GM18511 (cell line): ENCODE measurements at regions not wholly inside any gene's neighbourhood (a gene's known extent, or its start where the extent isn't known, plus 50 kb on each side); places are given as distances from the start of the nearest gene placed in this dataset.

ENCODE experiments used
- ATAC-seq: cut with Tn5 transposase; IDR thresholded peaks from one replicate; pipeline ENCODE4 v1.9.1; 2021; ENCODE audit warnings: mild to moderate bottlenecking, moderate library complexity; ENCODE audit not compliant: unreplicated experiment

DNA sequence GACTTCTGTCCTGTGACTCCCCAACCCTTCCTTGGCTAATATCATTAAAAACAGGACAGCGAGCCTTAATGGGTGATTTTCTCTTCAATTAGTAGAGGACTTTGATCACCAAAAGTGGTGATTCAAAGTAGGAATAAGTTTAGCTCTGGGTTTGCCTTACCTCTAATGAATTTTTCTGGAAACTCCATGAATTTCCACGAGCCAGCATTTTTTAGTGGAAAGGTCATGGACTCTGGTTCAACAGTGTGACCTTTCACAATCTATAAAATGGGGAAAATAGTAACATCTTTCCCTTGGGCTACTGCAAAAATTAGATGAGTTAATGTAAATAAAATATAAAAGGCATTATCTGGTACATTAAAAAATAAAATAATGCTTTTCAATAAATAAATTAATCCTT lies 417.8 kb upstream of the NR2F2 start:
- ATAC-seq: no peak

DNA sequence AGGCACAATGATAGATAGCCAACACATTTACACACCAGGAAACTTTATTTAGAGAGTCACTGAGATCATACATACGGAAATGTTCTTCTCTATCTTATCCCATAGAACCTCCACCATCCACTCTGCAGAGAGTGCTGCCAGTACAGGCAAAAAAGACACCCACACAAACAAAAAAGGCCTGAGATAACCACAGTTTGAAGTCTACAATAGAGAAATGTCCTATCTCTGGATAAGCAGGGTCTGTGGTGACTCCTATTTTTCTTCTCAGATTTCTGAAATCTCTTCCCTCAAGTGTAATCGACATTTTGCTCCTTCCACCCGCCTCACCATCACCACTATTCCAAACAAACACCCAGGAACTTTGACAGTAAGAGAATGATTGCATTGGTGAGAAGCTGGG lies 413.9 kb upstream of the NR2F2 start:
- ATAC-seq: no peak

DNA sequence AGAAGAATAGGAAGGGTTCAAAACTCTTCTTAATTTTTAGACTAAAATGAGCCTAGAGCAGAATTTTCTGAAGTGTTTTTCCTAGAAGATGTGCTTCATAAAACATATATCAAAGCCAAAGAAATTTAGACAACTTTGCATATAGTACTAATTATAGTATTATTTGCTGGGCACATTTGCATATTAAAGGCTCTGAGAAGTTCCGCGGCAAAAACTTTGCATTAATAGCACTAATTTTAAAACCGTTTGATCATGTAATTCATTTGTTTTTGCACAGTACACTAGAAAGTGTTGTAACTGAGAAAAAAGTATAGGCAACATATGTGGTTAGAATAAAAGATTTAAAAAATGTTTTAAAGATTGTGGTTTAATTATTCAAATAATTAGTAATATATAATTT lies 412.0 kb upstream of the NR2F2 start:
- no peak for ATAC-seq

DNA sequence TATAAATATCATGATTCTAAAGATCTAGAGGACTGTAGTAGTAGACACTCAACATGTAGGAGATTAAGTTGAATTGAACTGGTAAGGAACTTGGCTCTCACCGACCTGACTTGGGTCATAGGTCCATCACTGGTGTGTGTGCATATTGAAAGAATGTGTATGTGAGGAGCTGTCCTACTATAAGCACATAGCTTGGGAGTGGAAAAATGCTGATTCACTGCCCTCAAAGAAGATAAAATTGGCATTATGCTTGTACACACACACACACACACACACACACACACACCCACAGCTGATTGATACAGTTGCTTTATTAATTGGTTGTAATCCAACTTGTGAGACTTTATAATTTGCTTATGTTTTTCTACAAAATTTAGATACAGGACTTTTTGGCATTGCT lies 411.0 kb upstream of the NR2F2 start:
- ATAC-seq: no peak

DNA sequence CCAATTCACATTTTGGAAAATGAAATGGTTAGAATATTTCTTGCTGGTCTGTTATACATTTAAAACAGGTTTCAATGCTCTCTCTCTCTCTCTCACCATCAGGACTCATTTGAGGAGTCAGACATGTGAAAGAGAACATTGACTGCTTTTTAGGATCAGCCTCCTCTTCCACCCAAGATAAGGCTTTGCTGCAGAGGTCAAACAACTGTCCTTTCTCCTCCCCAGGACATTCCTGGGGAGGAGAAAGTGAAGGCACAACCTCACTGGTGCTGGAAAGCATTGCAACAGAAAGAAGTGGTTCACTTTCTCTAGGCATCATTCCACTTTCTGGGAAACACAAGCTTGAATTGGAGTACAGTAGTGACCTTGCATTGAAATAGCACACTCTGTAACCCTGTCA lies 409.1 kb upstream of the NR2F2 start:
- no peak for ATAC-seq

DNA sequence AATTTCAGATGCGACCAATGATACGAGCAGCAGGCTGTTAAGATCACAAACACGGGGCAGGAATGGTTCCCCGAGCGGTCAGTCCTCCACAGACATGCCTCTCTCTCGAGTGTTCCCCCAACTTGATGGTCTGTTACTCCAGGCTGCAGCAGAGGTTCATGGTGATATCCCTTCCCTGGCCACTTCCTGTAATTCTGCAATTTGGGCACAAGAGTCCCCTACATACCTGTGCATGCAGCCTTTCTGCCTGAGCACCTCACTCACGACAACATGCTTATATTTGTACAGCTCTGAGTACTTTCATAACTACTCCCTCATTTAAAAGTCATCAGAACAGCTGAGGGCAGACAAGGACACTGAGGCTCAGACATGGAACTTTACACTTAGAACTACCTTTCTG lies 408.1 kb upstream of the NR2F2 start:
- ATAC-seq: no peak

DNA sequence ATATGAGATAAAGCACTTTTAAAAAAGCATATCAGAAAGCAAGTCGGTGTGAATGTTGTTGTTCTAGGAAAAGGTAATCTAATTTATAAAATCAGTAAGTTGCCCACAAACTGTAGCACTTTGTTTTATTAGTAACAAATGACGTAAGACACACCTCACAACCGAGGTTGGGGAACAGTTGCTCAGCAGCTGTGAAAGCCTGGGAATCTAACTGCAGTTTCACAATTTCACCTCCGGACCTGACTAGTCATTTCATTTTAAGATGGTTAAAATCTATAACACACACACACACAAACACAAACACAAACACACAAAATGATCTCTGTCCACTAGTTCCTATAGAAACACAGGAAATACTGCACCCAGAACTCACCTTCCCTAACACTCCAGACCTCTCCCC lies 406.7 kb upstream of the NR2F2 start:
- ATAC-seq: no peak

DNA sequence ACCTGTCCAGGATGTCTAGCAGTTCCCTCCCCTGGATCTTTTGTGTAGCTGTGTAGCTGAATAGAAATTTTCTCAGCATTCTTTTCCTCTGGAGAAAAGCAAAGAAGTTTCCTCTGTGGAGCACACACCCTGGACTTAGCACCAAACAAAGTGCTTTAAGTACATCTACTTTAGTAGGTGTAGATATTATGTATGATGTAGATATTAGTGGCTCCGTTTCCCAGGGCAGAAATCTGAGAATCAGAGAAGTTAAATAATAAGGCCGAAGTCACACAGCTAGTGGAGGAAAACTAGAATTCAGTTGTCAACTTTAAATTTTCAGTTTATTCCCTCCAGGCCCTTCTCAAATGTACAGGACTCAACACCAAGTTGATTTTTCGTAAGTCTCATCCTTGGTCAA lies 401.7 kb upstream of the NR2F2 start:
- no peak for ATAC-seq

DNA sequence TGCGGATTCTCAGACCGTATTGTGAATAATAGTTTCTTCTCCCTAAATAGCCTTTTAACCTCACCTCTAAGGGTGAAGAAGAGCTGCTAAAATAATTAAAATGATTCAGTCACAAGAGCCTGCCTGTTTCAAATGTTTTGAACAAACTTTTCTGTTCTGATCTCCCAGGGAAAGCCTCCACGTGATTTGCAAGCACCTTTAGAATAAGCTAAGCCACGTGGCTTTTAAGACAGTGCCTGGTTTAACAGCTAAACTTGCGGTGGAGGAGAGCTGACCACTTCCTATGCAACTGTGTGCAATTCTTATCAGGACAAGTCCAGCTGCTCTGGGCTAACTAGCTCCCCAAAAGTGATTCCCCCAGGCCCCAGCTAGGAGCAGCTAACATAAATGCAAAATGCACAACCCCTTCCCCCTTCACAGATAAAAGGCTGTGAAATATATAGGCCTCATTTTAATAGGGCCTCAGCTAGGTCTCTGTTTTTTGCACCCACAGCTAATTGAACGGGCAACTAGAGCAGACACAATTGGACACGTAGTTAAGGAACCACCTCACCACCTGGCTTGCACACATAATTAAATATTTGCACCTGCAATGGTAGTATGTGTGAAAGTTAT lies 401.2 kb upstream of the NR2F2 start:
- ATAC-seq: peak; percentile 79

DNA sequence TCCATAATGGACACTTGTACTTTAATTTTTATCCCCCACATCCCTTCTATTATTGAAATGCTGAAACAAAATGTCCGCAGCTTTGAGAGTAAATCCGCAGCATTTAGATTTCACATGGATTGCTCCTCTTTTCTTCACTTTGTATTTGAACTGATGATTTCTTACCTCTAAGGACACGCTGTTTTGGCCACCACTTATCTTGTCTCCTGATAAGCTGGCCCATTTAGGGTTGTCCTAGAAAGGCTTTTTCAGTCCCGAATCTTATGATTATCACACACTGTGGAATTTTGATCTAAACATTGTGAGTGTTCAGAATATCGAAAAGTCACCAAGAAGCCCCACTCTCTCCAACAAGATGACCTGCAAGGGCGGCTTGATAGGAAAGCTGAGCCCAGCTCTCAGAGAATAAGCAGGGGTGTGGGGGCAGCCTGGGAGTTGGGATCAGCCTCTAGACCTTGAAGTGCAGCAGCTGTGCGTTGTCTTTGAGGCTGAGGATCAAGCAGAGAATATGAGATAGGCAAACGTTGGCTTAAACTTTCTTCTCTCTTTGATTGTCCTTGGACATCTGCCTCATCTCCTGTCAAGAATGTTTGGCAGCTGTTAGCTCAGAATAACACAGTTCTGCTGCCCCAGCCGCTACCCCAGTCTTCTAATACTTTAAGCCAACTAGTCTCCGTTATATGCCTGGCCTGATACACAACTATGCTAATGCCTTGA lies 399.7 kb upstream of the NR2F2 start:
- no peak for ATAC-seq

DNA sequence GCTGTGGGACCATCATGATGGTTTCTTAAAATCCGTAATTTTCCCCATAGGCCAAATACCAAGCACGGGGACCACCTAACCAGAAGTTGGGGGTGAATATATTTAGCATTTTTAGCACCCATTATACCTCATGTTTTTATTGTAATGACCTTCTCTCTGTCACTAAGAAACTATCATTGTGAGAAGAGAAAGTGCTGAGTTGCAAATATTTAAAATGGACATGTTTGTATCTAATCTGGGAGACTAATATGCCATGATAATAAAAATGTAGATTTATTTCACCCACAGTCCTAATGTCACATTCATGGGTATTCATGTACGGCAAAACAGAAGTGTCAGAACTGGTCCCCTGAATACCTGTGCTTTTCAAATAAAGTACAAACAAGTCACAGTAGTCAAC lies 398.9 kb upstream of the NR2F2 start:
- ATAC-seq: no peak

DNA sequence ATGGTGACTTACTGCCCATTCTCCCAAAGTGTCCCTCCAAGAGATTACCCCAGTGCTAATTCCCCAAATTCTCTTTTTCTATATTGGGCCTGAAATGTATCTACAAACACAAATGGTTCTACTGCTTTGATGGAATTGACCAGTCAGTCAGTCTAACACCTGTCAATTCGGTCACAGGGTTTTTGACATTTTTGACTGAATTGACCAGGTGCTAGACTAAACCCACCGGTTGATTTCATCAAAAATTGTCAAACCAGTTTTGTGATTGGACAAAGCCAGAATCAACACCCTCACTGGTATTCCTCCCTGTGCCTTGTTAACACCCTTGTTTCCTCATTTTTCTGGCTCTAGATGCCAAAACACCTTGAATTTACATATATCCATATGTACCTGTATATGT lies 398.4 kb upstream of the NR2F2 start:
- ATAC-seq: no peak

DNA sequence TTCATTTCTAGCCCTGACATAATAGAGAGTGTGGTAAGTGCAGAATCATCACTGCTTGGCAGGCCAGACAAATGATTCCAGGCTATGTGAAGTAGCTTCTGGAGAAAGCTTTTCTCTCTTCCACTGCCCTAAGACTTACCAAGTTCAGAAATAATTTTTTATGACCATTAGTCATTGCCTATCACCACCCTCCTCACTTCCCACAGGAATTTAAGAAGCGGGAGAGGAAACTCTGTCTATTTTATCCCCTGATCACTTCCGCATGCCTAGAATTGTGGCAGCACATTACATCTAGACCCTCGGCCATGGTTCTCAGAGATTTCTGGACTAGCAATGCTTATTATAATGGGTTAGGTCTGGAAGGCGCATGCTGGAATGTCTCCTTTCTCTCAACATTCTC lies 397.8 kb upstream of the NR2F2 start:
- no peak for ATAC-seq

DNA sequence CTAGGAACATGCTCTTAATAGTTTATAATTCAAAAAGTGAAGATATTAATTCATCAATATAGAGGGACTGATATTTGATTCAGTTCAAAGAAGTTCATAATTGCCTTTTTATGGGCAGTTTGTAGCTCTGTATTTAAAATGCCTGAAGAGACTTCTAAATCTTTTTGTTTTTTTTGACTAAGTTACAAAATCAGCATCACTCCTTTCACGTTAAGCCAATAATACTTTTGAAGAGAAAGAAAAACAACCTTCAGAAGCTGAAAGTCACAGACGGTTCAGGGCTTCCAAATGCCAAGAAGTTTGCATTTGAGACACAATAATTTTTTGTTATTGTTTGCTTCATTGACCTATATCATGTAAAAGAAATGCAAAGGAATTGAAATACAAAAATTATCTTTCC lies 394.6 kb upstream of the NR2F2 start:
- ATAC-seq: no peak

DNA sequence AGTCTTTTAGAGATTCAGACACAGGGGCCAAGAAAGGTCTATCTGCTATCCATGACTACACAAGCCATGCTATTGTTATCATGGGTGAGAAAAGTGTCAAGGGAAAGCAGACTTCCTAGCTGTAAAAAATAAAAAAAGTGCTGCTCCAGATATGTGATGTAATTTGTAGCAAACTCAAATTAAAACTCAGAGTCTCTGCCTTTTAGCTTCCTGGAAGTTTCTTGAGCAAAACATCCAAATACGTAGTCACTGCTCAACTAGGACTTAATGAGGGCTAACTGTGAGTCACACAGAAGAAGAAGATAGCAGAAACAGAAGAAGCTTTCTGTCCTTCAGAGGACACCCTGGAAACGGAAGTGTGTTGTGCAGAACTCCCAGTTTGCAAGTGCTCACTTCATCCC lies 393.4 kb upstream of the NR2F2 start:
- no peak for ATAC-seq

DNA sequence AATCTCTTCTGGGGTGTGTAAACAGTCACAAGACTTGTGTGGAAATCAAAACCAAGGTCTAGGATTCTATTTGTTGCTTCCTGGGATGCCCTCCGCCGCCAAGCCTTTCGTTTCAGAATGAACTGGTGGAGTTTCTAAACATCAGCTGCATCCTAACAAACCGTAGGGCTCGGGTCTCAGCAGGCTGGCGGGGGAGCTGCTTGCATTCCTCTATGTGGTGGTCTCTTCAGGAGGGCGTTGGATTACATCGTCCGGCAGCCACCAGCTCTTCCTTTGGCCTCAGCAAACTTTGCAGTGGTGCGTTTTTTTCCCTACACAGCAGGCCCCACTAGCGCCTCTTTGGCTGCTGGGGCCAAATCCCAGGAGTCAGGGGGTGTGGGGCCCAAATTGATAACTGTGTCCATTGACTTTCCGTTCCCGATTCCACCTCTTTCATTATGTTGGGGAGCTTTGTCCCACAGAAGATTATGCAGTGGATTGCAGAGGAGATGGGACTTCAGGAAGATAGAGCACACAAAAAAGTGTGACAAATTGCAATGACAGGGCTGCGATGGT lies 390.0 kb upstream of the NR2F2 start:
- ATAC-seq: no peak

DNA sequence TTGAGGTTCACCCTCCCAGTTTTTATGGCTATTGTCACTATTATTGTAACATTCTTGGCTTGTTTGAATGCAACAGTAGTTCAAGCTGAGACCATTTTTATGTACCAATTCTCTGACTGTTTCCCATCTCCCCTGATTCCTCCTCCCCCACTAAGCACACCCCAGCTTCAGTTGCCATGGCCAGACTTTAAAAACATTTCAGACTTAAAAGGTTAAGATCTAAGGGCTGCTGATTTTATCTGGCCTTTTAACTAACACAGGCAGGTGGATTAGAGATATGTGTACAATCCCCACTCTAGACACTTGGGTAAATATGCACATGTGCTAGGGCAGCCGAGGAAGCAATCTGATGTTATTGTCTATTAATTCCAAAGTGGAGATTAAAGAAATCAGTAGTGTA lies 386.3 kb upstream of the NR2F2 start:
- no peak for ATAC-seq

DNA sequence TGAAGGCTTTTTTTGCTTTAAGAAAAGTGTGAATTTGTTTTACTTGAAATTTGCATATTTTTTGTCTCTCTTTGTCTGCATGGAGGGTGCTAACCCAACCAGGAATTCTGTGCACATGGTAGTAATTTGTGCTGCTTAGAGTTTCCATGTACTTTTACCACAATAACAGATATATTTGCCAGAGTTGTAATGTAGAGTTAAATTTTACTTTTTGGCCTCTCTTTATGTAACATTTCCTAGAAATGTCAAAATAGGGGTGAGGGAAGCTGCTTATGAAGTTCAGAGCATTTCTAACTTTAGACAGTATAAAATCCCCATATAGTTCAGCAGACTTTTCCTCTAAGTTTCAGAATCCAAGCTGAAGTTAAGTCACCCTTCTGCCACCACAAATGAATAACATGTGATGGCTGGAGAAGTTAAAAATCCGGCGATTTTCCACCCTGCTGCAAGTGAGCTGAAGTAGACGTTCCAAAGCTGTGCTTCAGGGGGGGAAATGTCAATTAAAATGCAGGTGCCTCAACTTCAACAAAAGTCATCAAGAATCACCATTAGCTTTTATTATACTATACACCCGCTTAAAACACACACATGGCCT lies 385.7 kb upstream of the NR2F2 start:
- no peak for ATAC-seq

DNA sequence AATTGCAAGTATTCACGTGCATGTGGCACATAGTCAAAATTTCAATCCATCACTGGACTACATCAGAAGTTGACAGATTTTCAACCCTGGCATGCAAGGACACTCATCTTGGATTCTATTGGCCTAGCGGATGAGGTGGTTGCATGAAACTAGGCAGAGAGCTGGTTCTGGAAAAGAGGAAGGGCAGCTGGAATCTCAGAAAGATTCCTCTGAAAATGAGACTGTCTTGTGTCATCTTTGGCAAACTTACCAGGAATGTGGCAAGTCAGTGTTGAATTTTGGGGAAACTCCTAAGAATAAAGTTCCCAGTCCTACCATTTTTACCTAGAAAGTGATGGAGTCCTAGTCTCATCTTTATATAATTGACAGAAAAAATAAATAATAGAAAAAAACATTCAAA lies 384.3 kb upstream of the NR2F2 start:
- ATAC-seq: no peak

DNA sequence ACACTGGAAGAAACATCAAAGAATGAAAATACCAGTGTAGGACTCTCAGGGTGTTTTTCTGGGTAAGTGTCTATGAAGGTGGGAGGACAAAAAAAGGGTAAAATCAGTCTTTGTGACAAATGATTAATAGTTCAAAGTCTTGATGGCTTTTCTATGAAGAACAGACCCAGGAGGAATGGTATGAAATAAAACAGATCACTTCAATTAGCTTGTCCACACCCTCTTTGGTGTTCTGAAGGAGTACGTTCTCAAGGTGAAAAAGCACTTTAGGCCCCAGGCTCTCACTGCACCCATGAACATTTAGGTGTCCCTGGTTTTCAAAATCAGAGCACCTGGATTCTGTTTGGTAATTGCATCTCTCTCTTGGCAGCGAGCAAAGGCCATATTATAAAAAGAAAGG lies 383.6 kb upstream of the NR2F2 start:
- ATAC-seq: no peak

DNA sequence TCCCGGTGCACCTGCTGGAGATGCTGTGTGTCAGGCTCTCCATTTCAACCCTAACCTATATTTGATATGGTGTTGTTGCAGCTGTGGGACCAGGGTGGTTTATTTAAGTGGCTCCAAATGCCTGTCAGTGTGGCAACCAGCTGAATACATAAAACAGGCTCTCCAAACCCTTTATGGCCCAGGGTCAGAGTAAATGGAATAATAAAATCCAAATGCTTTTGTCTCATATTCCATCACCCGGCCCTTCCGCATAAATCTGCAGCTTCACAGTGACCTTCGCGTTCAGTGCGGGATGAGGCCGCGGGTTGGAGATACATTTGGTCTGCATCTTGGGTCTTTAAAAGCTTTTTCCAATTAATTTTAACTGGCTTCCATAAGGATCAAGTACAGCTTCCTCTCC lies 382.1 kb upstream of the NR2F2 start:
- ATAC-seq: no peak

DNA sequence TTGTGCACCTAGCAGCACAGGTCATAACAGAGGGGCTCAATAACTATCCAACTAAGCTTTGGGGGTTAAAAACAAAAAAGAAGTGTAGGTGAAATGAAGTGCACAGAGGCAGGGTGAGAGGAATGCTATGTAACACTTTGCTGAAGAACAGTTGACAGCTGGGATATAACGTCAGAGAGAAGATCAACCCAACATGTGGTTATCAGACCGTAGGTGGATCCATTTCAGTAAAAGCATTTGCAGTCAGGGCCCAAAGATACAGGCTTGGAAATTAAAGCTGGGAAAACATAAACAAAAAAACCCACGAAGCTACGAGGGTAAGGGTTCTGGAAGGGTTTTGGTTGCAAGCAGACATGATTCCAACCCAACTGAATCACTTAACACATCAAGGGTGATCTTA lies 377.5 kb upstream of the NR2F2 start:
- ATAC-seq: no peak
